ENCODE measurements at regions not wholly inside any gene's neighbourhood (a gene's known extent, or its start where the extent isn't known, plus 50 kb on each side); places are given as distances from the start of the nearest gene placed in this dataset.

DNA sequence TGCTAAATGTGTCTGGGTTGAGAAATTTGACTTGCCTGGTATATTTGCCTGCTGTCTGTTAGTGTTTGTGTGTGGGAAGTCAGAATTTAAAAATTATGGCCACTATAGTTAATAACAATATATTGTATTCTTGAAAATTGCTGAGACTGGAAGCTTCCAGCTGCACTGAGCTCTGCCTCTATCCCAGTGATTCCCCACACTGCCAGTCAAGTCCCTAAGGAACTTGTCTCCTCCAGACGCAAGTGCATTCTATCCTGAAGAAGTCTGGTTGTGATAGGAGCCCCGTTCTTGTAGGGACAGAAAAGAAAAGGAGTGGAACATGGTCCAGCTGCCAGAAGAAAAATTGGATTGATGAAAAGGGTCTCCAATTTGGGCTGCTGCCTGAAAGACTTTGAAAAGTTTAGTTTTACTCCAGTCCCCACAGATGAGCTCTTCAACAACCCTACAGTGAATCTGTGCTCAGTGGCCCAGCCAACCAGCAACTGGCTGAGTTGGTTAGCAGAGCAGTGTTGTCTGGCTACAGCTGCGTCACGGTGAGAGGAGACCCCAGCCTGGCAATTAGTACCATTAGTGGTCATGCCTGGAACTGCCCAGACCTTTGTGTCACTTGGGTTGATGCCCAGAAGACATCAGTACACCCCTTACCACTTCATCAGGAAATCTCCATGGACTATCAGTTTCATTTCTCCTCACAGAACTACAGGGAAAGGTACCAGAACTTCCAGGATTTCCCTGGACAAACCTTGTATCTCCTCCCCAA, 183.1 kb upstream of the MCHR2 start:
- no peak overlapping the region for H3K27ac ChIP-seq (ENCODE audit: low read length)
- no peaks in the 10 kb centered on the region for H3K9me3 ChIP-seq (ENCODE audit: control insufficient read depth in 1 of 2, low read length in 2 of 2)
- H3K27me3 ChIP-seq (ENCODE audit: low read depth, low read length): no peaks in the 10 kb centered on the region
- no peaks in the 10 kb centered on the region for H3K36me3 ChIP-seq (ENCODE audit: control insufficient read depth in 1 of 2, insufficient read depth in 2 of 2, low read length in 2 of 2)
- no peaks in the 10 kb centered on the region for H3K4me1 ChIP-seq (ENCODE audit: control insufficient read depth in 1 of 2, insufficient read depth in 2 of 2, low read length in 2 of 2)
- H3K4me3 ChIP-seq (ENCODE audit: low read depth in 1 of 2, low read length in 2 of 2): no peak overlapping the region

DNA sequence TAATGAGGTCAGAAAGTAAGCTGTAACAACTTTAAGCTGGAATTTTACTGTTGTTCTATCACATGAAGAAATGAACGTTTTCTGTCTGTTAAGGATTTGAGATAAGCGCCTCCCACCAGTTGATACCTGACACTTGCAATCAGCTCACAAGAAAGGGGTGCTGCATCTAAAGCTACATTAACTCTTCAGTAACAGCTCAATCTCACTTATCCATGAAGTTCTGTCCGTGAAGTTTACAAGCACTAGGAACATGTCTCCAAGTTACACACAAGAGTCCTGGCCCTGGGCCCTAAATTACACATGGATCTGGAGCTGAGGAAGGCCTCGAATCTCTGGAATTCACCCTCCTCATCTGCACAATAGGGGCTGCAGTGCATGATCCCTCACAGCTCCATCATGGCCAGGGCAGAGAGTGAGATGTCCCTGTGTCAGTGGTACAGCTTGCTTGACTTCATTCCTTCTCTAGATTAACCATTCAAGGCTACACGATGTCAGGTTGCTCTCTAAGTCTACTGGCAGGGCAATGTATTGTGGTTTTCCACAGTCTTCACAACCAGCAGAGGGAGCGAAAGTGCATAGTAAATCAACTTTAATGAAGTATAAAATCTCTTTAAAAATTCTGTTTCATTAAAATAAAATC, 182.4 kb upstream of the MCHR2 start:
- no peak overlapping the region for H3K27ac ChIP-seq (ENCODE audit: low read length)
- H3K4me1 ChIP-seq (ENCODE audit: control insufficient read depth in 1 of 2, insufficient read depth in 2 of 2, low read length in 2 of 2): no peaks in the 10 kb centered on the region
- no peaks in the 10 kb centered on the region for H3K9me3 ChIP-seq (ENCODE audit: control insufficient read depth in 1 of 2, low read length in 2 of 2)
- H3K4me3 ChIP-seq (ENCODE audit: low read depth in 1 of 2, low read length in 2 of 2): no peak overlapping the region
- H3K36me3 ChIP-seq (ENCODE audit: control insufficient read depth in 1 of 2, insufficient read depth in 2 of 2, low read length in 2 of 2): no peaks in the 10 kb centered on the region
- no peaks in the 10 kb centered on the region for H3K27me3 ChIP-seq (ENCODE audit: low read depth, low read length)

DNA sequence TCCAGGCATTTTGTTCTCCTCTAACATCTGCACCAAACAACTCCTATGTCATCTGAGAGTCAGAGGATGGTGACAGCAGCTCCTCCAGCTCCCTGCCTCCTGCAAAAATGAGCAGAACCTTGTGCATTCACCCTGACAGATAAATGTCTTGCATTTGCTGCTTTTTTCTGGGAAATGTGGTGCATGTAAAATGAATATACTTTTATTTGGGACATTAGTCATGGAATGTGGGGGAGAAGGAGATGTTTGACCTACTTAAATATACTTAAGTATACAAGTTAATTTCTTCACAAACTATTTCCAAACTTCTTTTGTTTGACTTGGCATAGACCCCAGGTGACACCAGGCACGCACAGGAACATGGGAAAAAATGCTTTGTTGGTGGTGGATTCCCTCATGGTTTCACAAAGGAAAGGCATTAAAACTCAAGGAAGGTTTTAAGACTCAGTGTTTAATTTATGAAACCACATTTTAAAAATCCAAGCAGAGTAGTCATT, 181.8 kb upstream of the MCHR2 start:
- no peak overlapping the region for H3K27ac ChIP-seq (ENCODE audit: low read length)

DNA sequence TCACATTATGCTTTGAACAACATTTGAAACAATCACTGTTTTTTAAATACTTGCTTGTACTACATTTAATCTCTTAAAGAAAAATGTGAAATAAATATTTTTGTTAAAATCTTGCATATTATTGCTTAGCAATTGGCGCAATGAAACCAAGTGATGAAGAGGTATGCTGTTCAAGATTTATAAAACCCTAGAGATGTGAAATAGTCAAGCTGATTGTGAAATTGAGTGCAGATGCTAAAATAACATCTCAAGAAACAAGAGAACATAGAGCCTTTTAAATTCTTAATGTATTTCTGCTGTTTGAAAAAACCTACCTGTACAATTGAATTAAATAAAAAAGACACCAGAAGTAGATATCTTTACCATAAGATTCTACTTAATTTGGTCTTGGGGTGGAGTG, 179.2 kb upstream of the MCHR2 start:
- Histone ChIP-seq H3K36me3 (ENCODE audit: control insufficient read depth in 1 of 2, insufficient read depth in 2 of 2, low read length in 2 of 2) (no peaks in the 10 kb centered on the region), H3K9me3 (ENCODE audit: control insufficient read depth in 1 of 2, low read length in 2 of 2) (no peaks in the 10 kb centered on the region), H3K27me3 (ENCODE audit: low read depth, low read length) (no peaks in the 10 kb centered on the region), H3K4me1 (ENCODE audit: control insufficient read depth in 1 of 2, insufficient read depth in 2 of 2, low read length in 2 of 2) (no peaks in the 10 kb centered on the region), H3K4me3 (ENCODE audit: low read depth in 1 of 2, low read length in 2 of 2) (no peak overlapping the region), H3K27ac (ENCODE audit: low read length) (no peak overlapping the region)

More for the DNA sequence above, 181.8 kb upstream of the MCHR2 start:
- no peak overlapping the region for H3K4me3 ChIP-seq (ENCODE audit: low read depth in 1 of 2, low read length in 2 of 2)
- H3K4me1 ChIP-seq (ENCODE audit: control insufficient read depth in 1 of 2, insufficient read depth in 2 of 2, low read length in 2 of 2): no peaks in the 10 kb centered on the region
- no peaks in the 10 kb centered on the region for H3K9me3 ChIP-seq (ENCODE audit: control insufficient read depth in 1 of 2, low read length in 2 of 2)
- no peaks in the 10 kb centered on the region for H3K36me3 ChIP-seq (ENCODE audit: control insufficient read depth in 1 of 2, insufficient read depth in 2 of 2, low read length in 2 of 2)
- no peaks in the 10 kb centered on the region for H3K27me3 ChIP-seq (ENCODE audit: low read depth, low read length)

DNA sequence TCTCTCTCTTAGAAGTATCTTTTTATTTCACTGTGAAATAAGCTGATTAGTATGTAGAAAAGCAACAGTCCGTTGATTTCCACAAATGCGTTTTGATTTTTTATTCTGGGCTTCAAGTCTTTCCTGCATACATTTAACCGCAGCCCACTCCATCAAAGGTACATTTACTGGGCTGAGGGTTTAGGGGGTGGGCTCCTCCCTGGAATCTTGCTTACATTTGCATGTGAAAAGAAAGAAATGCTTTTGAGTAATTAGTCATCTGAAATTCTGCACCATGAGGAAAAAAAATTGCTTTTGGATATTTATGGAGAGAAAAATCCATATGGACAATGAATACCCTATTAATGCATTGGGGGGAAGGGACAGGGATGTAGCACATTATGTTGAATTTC, 178.3 kb upstream of the MCHR2 start:
- Histone ChIP-seq H3K27ac (ENCODE audit: low read length) (no peak overlapping the region), H3K9me3 (ENCODE audit: control insufficient read depth in 1 of 2, low read length in 2 of 2) (no peaks in the 10 kb centered on the region), H3K27me3 (ENCODE audit: low read depth, low read length) (no peaks in the 10 kb centered on the region), H3K4me3 (ENCODE audit: low read depth in 1 of 2, low read length in 2 of 2) (no peak overlapping the region), H3K36me3 (ENCODE audit: control insufficient read depth in 1 of 2, insufficient read depth in 2 of 2, low read length in 2 of 2) (no peaks in the 10 kb centered on the region), H3K4me1 (ENCODE audit: control insufficient read depth in 1 of 2, insufficient read depth in 2 of 2, low read length in 2 of 2) (no peaks in the 10 kb centered on the region)

DNA sequence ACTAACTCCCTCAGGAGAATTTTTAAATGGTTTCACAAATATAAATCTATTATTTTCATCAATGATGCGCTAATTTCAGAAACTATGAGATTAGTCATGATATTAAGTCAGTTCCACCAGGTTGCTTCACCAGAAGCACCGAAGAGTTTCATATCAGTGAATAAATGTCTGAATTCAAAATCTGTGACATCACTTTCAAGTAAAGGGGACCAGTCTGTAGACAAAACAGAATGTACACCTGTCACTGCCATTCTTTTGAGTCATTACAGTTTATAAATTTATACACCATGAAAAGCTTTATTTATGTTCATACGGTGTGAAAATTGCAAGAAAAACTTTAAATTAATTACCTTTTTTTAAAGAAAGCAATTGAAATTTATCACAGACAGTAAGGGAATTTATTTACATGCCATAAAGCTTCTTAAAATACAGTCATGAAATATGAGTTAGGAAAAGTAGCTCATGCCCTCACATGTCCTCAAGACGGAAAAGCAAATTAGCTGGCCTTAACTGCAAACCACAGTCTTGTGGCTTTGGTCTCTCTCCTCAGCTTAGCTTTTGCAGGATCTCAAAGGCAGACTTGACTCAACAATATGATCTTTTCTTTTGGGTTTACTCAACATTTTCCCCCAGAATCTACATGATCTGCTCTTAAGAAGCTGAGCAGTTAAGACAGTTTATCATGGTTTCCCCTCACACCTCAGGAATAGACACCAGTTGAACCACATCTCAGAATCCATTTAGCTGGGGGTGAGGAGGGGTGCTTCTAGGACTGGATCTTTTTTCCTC, 177.7 kb upstream of the MCHR2 start:
- no peaks in the 10 kb centered on the region for H3K27me3 ChIP-seq (ENCODE audit: low read depth, low read length)
- no peak overlapping the region for H3K27ac ChIP-seq (ENCODE audit: low read length)
- H3K36me3 ChIP-seq (ENCODE audit: control insufficient read depth in 1 of 2, insufficient read depth in 2 of 2, low read length in 2 of 2): no peaks in the 10 kb centered on the region

DNA sequence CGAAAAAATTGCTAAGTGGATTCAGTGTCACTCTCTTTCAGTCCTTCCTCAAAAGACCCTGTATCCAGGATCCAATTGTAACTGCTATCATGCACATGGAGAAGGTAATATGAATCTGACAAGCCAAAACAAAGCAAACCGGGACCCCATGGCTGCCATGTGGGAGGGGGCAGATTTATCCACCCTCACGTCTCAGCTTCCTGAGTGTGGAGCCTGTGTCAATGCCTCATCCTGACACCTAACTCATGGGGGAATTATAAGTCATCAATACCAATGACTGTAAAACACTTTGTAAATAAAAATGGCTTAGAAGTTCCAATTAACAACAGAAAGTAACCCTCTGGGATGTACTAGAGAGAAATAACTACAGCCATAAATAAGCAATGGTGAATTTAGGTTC, 174.1 kb upstream of the MCHR2 start:
- H3K4me1 ChIP-seq (ENCODE audit: control insufficient read depth in 1 of 2, insufficient read depth in 2 of 2, low read length in 2 of 2): no peaks in the 10 kb centered on the region
- H3K27ac ChIP-seq (ENCODE audit: low read length): no peak overlapping the region
- no peaks in the 10 kb centered on the region for H3K9me3 ChIP-seq (ENCODE audit: control insufficient read depth in 1 of 2, low read length in 2 of 2)
- no peaks in the 10 kb centered on the region for H3K36me3 ChIP-seq (ENCODE audit: control insufficient read depth in 1 of 2, insufficient read depth in 2 of 2, low read length in 2 of 2)
- H3K27me3 ChIP-seq (ENCODE audit: low read depth, low read length): peaks cover 6% of the 10 kb centered on the region
- H3K4me3 ChIP-seq (ENCODE audit: low read depth in 1 of 2, low read length in 2 of 2): no peak overlapping the region

More for the DNA sequence above, 177.7 kb upstream of the MCHR2 start:
- Histone ChIP-seq H3K4me3 (ENCODE audit: low read depth in 1 of 2, low read length in 2 of 2) (no peak overlapping the region), H3K9me3 (ENCODE audit: control insufficient read depth in 1 of 2, low read length in 2 of 2) (no peaks in the 10 kb centered on the region), H3K4me1 (ENCODE audit: control insufficient read depth in 1 of 2, insufficient read depth in 2 of 2, low read length in 2 of 2) (no peaks in the 10 kb centered on the region)

DNA sequence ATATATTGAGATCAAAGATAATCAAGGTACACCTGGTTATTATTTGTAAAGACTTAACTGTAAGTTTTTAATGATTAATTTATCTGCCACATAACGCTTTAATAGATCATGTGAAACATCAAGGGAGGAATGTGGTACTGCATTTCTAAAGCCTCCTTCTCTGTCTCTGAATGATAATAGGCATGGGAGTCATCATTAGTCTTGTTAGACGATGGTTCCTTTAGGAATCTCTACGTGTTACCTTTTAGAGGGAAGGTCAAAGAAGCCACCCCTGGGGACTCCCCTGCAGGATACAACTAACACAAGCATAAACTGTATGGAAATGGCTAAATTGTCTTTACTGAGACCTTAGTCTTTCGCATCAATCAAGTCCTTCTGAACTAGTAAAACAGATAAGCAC, 173.6 kb upstream of the MCHR2 start:
- no peaks in the 10 kb centered on the region for H3K4me1 ChIP-seq (ENCODE audit: control insufficient read depth in 1 of 2, insufficient read depth in 2 of 2, low read length in 2 of 2)
- no peaks in the 10 kb centered on the region for H3K9me3 ChIP-seq (ENCODE audit: control insufficient read depth in 1 of 2, low read length in 2 of 2)
- H3K27ac ChIP-seq (ENCODE audit: low read length): no peak overlapping the region
- no peak overlapping the region for H3K4me3 ChIP-seq (ENCODE audit: low read depth in 1 of 2, low read length in 2 of 2)
- peaks cover 6% of the 10 kb centered on the region for H3K27me3 ChIP-seq (ENCODE audit: low read depth, low read length)
- H3K36me3 ChIP-seq (ENCODE audit: control insufficient read depth in 1 of 2, insufficient read depth in 2 of 2, low read length in 2 of 2): no peaks in the 10 kb centered on the region

DNA sequence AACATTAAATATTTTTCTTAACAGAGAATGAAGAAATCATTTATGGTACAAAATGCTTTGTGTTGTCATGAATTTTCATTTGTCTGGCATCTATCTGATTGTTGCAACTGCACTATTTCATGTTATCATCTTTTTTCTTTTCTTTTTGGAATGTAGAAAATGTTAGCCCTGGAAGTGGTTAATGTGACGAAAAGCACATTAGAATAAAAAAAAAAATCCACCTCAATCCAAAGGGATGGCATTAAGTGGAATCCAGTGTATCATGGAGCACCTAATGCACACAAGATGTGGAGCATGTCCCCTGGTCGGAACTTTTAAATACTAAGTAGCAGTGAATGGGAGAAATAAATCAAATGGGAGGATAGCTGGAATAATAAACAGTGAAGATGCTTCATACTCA, 172.9 kb upstream of the MCHR2 start:
- Histone ChIP-seq H3K36me3 (ENCODE audit: control insufficient read depth in 1 of 2, insufficient read depth in 2 of 2, low read length in 2 of 2) (no peaks in the 10 kb centered on the region), H3K4me3 (ENCODE audit: low read depth in 1 of 2, low read length in 2 of 2) (no peak overlapping the region), H3K9me3 (ENCODE audit: control insufficient read depth in 1 of 2, low read length in 2 of 2) (no peaks in the 10 kb centered on the region), H3K27me3 (ENCODE audit: low read depth, low read length) (peaks cover 6% of the 10 kb centered on the region), H3K4me1 (ENCODE audit: control insufficient read depth in 1 of 2, insufficient read depth in 2 of 2, low read length in 2 of 2) (no peaks in the 10 kb centered on the region), H3K27ac (ENCODE audit: low read length) (no peak overlapping the region)

DNA sequence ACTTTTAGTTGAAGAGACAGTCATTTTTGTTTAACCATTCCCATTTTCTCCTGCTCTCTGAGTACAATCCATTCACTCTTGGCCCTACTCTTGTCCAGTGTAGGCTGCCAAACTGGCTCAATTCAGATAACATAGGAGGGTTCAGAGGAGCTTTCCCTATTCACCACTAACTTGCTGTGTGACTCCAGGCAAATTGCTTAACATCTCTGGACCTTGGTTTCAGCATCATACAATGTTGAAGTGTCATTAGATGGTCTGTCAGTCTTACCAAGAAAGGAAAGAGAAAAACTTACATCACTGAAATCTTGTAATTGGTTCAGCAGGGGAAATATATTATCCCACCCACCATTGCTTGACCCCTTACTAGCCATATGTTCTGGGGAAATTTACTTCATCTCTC, 171.4 kb upstream of the MCHR2 start:
- H3K4me3 ChIP-seq (ENCODE audit: low read depth in 1 of 2, low read length in 2 of 2): no peak overlapping the region
- H3K27ac ChIP-seq (ENCODE audit: low read length): no peak overlapping the region
- no peaks in the 10 kb centered on the region for H3K9me3 ChIP-seq (ENCODE audit: control insufficient read depth in 1 of 2, low read length in 2 of 2)
- H3K27me3 ChIP-seq (ENCODE audit: low read depth, low read length): peaks cover 6% of the 10 kb centered on the region
- H3K36me3 ChIP-seq (ENCODE audit: control insufficient read depth in 1 of 2, insufficient read depth in 2 of 2, low read length in 2 of 2): no peaks in the 10 kb centered on the region
- H3K4me1 ChIP-seq (ENCODE audit: control insufficient read depth in 1 of 2, insufficient read depth in 2 of 2, low read length in 2 of 2): no peaks in the 10 kb centered on the region

DNA sequence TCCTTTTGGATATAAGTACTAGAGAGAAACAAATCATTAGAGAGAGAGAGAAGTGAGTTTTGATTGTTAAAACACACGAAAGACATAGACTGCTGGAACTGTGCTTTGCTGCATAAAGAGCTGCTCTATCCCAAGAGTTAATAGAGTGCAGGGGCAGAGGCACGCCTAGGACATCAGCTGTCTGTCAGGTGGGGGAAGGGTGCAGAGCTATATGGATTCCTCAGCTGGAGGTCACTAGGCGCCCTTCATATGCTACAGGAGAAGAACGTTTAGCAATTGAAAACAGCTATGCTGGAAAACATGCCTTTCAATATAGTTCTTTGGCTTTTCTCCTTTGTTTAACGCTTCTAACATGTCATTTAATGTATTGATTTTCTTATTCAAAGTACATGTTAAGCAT, 169.0 kb upstream of the MCHR2 start:
- Histone ChIP-seq H3K27ac (ENCODE audit: low read length) (no peak overlapping the region), H3K36me3 (ENCODE audit: control insufficient read depth in 1 of 2, insufficient read depth in 2 of 2, low read length in 2 of 2) (no peaks in the 10 kb centered on the region), H3K4me1 (ENCODE audit: control insufficient read depth in 1 of 2, insufficient read depth in 2 of 2, low read length in 2 of 2) (no peaks in the 10 kb centered on the region), H3K4me3 (ENCODE audit: low read depth in 1 of 2, low read length in 2 of 2) (no peak overlapping the region), H3K27me3 (ENCODE audit: low read depth, low read length) (peaks cover 6% of the 10 kb centered on the region), H3K9me3 (ENCODE audit: control insufficient read depth in 1 of 2, low read length in 2 of 2) (no peaks in the 10 kb centered on the region)
